ENCODE measurements at regions not wholly inside any gene's neighbourhood (a gene's known extent, or its start where the extent isn't known, plus 50 kb on each side); places are given as distances from the start of the nearest gene placed in this dataset.

- TF ChIP-seq POLR2A (IDR thresholded peaks at IDR 0.05; ENCODE audit: low read depth, low read length) (no peak), POLR2AphosphoS5 (IDR thresholded peaks at IDR 0.05; ENCODE audit: low read depth, low read length) (no peak)
These were observed 82.5 kb upstream of the CREB5 start for GRCh38 chr7:28329661-28330363.
